ENCODE measurements at regions not wholly inside any gene's neighbourhood (a gene's known extent, or its start where the extent isn't known, plus 50 kb on each side); places are given as distances from the start of the nearest gene placed in this dataset.

- no peak for DNase-seq
These were observed 59.8 kb downstream of the MRPS30 start for GRCh38 chr5:44868541-44868940.

- no peak for DNase-seq
These were observed 61.2 kb downstream of the MRPS30 start for GRCh38 chr5:44869928-44870327.

- DNase-seq, result no peak
These were observed 61.7 kb downstream of the MRPS30 start for GRCh38 chr5:44870430-44870829.

DNA sequence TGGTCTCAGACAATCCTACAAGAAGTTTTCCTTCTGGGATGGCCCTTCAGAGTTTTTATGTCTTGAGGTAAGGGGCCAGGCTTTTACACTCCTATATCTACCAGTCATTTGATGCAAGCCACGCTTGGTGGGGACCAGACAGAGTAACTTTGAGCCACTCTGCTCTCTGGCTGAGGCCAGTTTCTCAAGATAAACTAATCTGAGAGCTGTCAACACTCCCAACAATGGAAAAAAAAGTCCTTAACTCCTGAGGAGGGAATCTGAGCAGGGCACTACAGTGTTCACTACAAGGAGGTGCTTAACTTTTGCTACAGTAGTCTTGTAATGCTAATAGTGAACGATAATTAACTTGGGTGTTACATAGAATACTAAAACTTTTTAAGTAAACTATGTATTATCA lies 62.7 kb downstream of the MRPS30 start:
- DNase-seq, result no peak

- peak; percentile 90 for DNase-seq
These were observed 67.2 kb downstream of the MRPS30 start for GRCh38 chr5:44875661-44876605.

- DNase-seq, result peak; percentile 48
These were observed 72.5 kb downstream of the MRPS30 start for GRCh38 chr5:44881266-44881665.

- no peak for DNase-seq
These were observed 75.3 kb downstream of the MRPS30 start for GRCh38 chr5:44884036-44884435.

GRCh38 chr5:44885903-44886302 lies 77.2 kb downstream of the MRPS30 start:
- DNase-seq, result peak; percentile 51

- DNase-seq, result no peak
These were observed 79.0 kb downstream of the MRPS30 start for GRCh38 chr5:44887722-44888121.

- DNase-seq, result no peak
These were observed 79.7 kb downstream of the MRPS30 start for GRCh38 chr5:44888435-44888834.

DNA sequence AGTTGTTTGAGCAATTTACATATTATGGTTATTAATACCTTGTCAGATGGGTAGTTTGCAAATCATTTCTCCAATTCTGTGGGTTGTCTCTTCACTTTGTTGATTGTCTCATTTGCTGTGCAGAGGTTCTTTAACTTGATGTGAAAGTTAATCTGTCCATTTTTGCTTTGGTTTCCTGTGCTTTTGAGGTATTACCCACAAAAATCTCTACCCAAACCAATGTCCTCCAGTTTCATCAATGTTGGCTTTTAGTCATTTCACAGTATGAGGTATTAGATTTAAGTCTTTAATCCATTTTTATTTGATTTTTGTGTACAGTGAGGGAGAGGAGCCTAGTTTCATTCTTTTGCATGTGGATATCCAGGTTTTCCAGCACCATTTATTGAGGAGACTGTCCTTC lies 82.4 kb downstream of the MRPS30 start:
- DNase-seq, result no peak

DNA sequence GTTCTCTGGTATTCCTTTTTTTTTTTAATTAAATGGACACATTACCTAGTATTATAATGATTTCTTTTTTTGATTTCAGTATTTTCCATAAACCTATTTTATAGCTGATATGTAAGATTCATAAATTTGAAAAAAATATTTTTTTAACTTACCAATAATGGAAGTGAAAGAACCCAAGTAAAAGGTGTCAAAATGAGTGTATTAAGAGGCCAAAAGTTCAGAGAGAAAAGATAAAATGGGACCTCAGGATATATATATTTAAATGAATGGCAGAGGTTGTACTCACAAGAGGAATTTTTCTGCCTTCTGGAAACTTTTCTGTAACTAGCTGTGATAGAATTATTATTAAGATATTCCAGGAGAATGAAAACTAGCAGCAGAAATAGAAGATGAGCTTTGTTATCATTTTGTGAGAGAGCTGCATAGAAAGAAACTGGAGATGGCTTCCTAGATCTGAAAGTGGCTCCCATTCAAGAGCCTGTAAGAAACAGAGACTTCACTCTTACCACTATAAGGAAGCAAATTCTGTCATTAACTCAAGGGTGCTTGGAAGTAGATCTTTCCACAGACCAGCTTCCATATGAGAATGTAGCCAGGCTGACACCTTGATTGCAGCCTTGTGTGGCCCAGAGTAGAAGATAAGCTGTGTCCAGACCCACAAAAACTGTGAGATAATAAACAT lies 91.7 kb downstream of the MRPS30 start:
- DNase-seq, result no peak

GRCh38 chr5:44907396-44907795 lies 98.6 kb downstream of the MRPS30 start:
- no peak for DNase-seq

- no peak for DNase-seq
These were observed 100.3 kb downstream of the MRPS30 start for GRCh38 chr5:44909004-44909403.

DNA sequence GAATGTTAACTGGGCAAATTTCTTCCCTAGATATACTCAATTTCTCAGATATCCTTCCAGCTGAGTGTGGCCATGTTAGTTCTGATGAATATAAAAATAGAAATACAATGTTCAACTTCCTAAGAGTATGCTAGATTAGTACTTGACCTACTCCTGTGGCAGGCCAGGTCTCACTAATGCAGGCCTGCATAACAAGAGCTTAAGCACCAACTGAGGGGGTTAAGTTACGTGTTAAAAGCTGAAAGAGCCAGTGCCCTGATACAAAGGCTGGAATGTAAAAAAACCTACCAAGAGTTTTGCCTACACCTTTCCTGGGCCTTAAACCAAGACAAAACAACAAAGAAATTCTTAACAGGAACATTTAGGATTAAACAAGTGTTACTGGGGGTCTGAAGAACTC lies 102.8 kb downstream of the MRPS30 start:
- DNase-seq, result no peak

GRCh38 chr5:44914221-44914620 lies 105.5 kb downstream of the MRPS30 start:
- no peak for DNase-seq

GRCh38 chr5:44919560-44919959 lies 110.8 kb downstream of the MRPS30 start:
- no peak for DNase-seq

DNA sequence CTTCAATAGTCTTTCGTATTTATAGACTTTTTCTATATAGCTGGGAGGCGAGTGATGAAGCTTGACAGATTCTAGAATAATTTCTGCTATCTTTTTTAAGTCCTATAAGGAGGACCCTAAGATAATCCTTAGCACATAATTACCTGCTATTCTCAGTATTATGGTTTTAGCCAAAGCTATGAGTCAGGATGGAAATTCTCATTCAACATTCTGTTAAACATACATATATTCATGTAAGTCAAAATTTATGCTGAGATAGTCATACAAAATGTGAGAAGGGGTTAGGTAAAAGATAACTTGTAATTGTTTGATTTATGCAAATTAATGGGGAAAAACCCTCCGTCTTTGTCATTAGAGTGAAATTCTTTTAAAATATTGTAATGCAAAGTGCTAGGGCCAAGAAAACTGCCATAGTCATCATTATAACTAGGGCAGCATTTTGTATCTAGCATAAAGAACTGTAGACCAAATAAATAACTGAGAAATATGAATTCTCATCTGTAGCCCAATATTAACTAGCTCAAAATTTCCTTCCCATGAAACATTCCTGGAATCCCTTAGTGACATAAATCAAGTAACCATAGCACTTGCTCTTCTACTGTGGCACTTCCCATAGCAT lies 118.5 kb downstream of the MRPS30 start:
- DNase-seq, result no peak

DNA sequence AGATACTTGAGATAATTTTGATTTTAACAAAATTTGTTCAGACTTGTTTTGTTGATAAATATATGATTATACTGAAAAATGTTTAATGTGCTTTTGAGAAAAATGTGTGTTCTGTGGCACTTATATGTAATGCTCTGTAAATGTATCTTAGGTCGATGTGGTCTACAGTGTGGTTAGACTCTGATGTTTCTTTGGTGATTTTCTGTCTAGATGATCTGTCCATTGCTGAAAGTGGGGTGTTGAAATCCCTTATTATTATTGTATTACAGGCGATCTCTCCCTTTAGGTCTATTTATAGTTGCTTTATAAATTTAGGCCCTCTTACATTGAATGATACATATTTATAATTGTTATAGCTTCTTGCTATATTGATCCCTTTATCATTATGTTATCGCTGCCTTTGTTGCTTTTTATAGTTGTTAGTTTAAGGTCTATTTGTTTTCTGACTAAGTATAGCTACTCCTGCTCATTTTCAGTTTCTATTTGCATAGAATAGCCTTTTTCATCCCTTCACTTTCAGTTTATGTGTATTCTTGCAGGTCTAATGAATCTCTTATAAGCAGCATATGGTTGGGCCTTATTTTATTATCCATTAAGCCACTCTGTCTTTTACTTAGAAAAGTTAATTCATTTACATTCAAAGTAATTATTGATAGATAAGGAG lies 124.3 kb downstream of the MRPS30 start:
- peak; percentile 5 for DNase-seq

- DNase-seq, result no peak
These were observed 124.9 kb downstream of the MRPS30 start for GRCh38 chr5:44933686-44934085.

DNA sequence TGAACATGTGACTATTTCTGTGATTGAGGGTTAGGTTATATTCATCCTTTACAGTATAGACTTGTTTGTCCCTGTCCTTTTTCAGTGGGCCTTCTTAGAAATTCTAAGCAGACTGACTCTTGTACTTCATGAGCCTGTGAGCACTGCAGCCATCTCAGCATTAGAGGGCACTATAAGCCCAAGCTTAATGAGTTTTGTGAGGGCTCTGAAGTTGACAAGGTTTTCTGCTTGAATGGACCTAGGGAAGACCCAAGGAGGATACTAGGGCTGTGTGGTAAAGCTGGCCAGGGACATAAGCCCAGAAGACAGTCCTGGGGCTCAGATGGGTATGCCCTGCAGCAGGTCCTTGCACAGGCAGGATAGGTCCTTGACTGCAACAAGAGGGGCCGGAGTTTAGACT lies 126.5 kb downstream of the MRPS30 start:
- DNase-seq, result peak; percentile 24

- DNase-seq, result no peak
These were observed 127.1 kb downstream of the MRPS30 start for GRCh38 chr5:44935871-44936270.

GRCh38 chr5:44942524-44943001 lies 133.8 kb downstream of the MRPS30 start:
- no peak for DNase-seq
